WTC11 (cell line): ENCODE measurements at regions not wholly inside any gene's neighbourhood (a gene's known extent, or its start where the extent isn't known, plus 50 kb on each side); places are given as distances from the start of the nearest gene placed in this dataset.

Experiments
- ATAC-seq: fragments of 200-7000 bp; cut with Tn5 transposase; 2 replicates; pipeline ENCODE4 v1.10.0; 2021; ENCODE audit warnings: mild to moderate bottlenecking, moderate library complexity
- CTCF ChIA-PET: fragments of 300-600 bp; sonication (Branson Sonifier 250); formaldehyde crosslinking; loops from one replicate; lab custom pipeline; 2021; ENCODE audit warnings: antibody characterized with exemption; lab: Charles Lee
- POLR2A ChIA-PET: fragments of 350-600 bp; sonication (Branson Sonifier 250); formaldehyde crosslinking; loops from one replicate; lab custom pipeline; 2021; ENCODE audit warnings: antibody characterized with exemption; lab: Charles Lee
- DNase-seq: peaks from one replicate; pipeline ENCODE4 v3.0.0; 2021; ENCODE audit warnings: low spot score
- H3K27ac Mint-ChIP-seq: 2 replicates; pipeline ENCODE4 v1.8.0; 2021; ENCODE audit warnings: mixed read lengths
- H3K27me3 Mint-ChIP-seq: 2 replicates; pipeline ENCODE4 v1.8.0; 2021; ENCODE audit warnings: low read depth, mild to moderate bottlenecking, moderate library complexity, mixed read lengths
- H3K36me3 Mint-ChIP-seq: 2 replicates; pipeline ENCODE4 v1.8.0; 2021; ENCODE audit warnings: mixed read lengths
- H3K4me1 Mint-ChIP-seq: 2 replicates; pipeline ENCODE4 v1.8.0; 2022; ENCODE audit warnings: mixed read lengths
- H3K4me3 Mint-ChIP-seq: 2 replicates; pipeline ENCODE4 v1.8.0; 2021; ENCODE audit warnings: mild to moderate bottlenecking, moderate library complexity, mixed read lengths
- H3K9me3 Mint-ChIP-seq: 2 replicates; pipeline ENCODE4 v1.8.0; 2021; ENCODE audit warnings: mixed read lengths
- CTCF ChIP-seq: fragments of 200-600 bp; IDR thresholded peaks from 2 replicates; pipeline ENCODE4 v1.8.0; 2022; ENCODE audit warnings: antibody characterized with exemption
- ERG ChIP-seq: fragments of 250-450 bp; sonication (Bioruptor Pico); IDR thresholded peaks from 2 replicates; pipeline ENCODE4 v1.8.0; 2021; ENCODE audit warnings: mild to moderate bottlenecking
- FOXK1 ChIP-seq: sonication (generic); formaldehyde crosslinking; IDR thresholded peaks from 2 replicates; pipeline ENCODE4 v1.8.0; 2022; ENCODE audit warnings: mild to moderate bottlenecking, moderate library complexity, missing genetic modification reagents
- FOXP1 ChIP-seq: sonication (generic); formaldehyde crosslinking; IDR thresholded peaks from 2 replicates; pipeline ENCODE4 v1.8.0; 2022; ENCODE audit warnings: missing genetic modification reagents, mild to moderate bottlenecking, moderate library complexity, borderline replicate concordance
- IRF2 ChIP-seq: sonication (generic); formaldehyde crosslinking; IDR thresholded peaks from 2 replicates; pipeline ENCODE4 v1.8.0; 2022; ENCODE audit warnings: low read depth, missing genetic modification reagents, borderline replicate concordance
- KAT7 ChIP-seq: sonication (generic); formaldehyde crosslinking; IDR thresholded peaks from 2 replicates; pipeline ENCODE4 v1.8.1; 2023; ENCODE audit warnings: missing genetic modification reagents, mild to moderate bottlenecking, borderline replicate concordance
- PRRX2 ChIP-seq: fragments of 250-450 bp; sonication (Bioruptor Pico); IDR thresholded peaks from 2 replicates; pipeline ENCODE4 v1.8.0; 2021; ENCODE audit warnings: mild to moderate bottlenecking
- SMAD3 ChIP-seq: sonication (generic); formaldehyde crosslinking; IDR thresholded peaks from 2 replicates; pipeline ENCODE4 v1.8.0; 2022; ENCODE audit warnings: missing genetic modification reagents, mild to moderate bottlenecking, borderline replicate concordance
- TEAD1 ChIP-seq: sonication (generic); formaldehyde crosslinking; IDR thresholded peaks from 2 replicates; pipeline ENCODE4 v1.8.0; 2022; ENCODE audit warnings: mild to moderate bottlenecking, missing genetic modification reagents
- TEAD4 ChIP-seq: sonication (generic); formaldehyde crosslinking; IDR thresholded peaks from 2 replicates; pipeline ENCODE4 v1.8.0; 2022; ENCODE audit warnings: mild to moderate bottlenecking, missing genetic modification reagents
- ZNF263 ChIP-seq: sonication (generic); formaldehyde crosslinking; IDR thresholded peaks from 2 replicates; pipeline ENCODE4 v1.8.1; 2022; ENCODE audit warnings: low read depth, mild to moderate bottlenecking, moderate library complexity, missing genetic modification reagents
- ZNF317 ChIP-seq: sonication (generic); formaldehyde crosslinking; IDR thresholded peaks from 2 replicates; pipeline ENCODE4 v1.8.1; 2023; ENCODE audit warnings: low read depth, mild to moderate bottlenecking, moderate library complexity, missing genetic modification reagents, borderline replicate concordance
- ZNF416 ChIP-seq: fragments of 250-450 bp; sonication (Bioruptor Pico); IDR thresholded peaks from 2 replicates; pipeline ENCODE4 v1.9.0; 2021; ENCODE audit warnings: mild to moderate bottlenecking, inconsistent platforms
- ZNF512 ChIP-seq: sonication (generic); formaldehyde crosslinking; IDR thresholded peaks from 2 replicates; pipeline ENCODE4 v1.8.1; 2022; ENCODE audit warnings: missing genetic modification reagents, borderline replicate concordance
- ZNF671 ChIP-seq: fragments of 250-450 bp; sonication (Bioruptor Pico); IDR thresholded peaks from 2 replicates; pipeline ENCODE4 v1.8.0; 2021; ENCODE audit warnings: mild to moderate bottlenecking
- TF ChIP-seq, protein P1 (sequence below): fragments of 250-450 bp; sonication (Bioruptor Pico); conservative IDR thresholded peaks from 2 replicates; pipeline ENCODE4 v1.9.0; 2021; ENCODE audit warnings: mild to moderate bottlenecking
- TF ChIP-seq, protein P2 (sequence below): sonication (generic); formaldehyde crosslinking; conservative IDR thresholded peaks from 2 replicates; pipeline ENCODE4 v1.8.1; 2023; ENCODE audit warnings: mild to moderate bottlenecking, low read depth, missing genetic modification reagents, moderate library complexity
- TF ChIP-seq, protein P3 (sequence below): sonication (generic); formaldehyde crosslinking; IDR thresholded peaks from 2 replicates; pipeline ENCODE4 v1.8.0; 2023; ENCODE audit warnings: missing genetic modification reagents, mild to moderate bottlenecking, borderline replicate concordance

DNA sequence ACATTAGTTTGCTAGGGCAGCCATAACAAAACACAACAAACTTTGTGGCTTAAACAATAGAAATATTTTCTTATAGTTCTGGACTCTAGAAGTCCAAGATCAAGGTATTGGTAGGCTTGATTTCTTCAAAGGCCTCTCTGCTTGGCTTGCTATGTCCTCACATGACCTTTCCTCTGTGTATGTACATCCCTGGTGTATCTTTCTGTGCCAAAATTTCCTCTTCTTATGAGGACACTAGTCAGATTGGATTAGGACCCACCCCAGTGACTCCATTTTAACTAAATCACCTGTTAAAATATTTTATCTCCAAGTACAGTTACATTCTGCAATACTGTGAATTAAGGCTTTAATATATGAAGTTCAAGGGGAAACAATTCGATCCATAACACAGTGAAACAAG is 168.9 kb upstream of the CCNH start:
- CTCF ChIA-PET = no interaction called here
- no peak for TF ChIP-seq TEAD4 (CRISPR knock-in tag)
- H3K4me1 Mint-ChIP-seq = peaks cover 4% of the 10 kb centered on the region

DNA sequence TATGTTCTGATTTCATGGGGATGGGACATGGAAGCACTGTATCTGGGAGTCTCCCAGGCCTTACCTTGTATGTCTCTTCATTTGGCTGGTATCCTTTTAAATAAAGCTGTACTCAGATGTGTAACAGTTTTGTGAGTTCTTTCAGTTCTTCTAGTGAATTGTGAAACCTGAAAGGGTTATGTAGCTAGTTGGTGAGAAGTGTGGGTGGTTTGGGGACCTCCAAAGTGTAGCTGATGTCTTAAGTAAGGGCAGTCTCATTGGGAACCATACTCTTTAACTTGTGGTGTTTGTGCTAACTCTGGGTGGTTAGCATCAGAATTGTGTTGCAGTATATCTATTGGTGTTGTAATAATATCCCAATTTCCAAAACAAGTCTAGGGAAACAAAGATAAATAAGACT is 166.9 kb upstream of the CCNH start:
- no peak overlapping the region for H3K4me3 Mint-ChIP-seq
- POLR2A ChIA-PET = no interaction called here
- no peaks in the 10 kb centered on the region; the same call in 1 of the 2 replicates for H3K27me3 Mint-ChIP-seq
- ATAC-seq = no peak
- no peak for DNase-seq
- CTCF ChIA-PET = no interaction called here
- no peak overlapping the region for H3K27ac Mint-ChIP-seq
- H3K4me1 Mint-ChIP-seq = peaks cover 14% of the 10 kb centered on the region
- TF ChIP-seq ZNF263 (CRISPR knock-in tag) (no peak), SMAD3 (CRISPR knock-in tag) (no peak), ZNF671 (no peak), FOXK1 (CRISPR knock-in tag) (no peak), CTCF (no peak), KAT7 (no peak), ERG (CRISPR knock-in tag) (no peak), FOXP1 (CRISPR knock-in tag) (no peak), IRF2 (CRISPR knock-in tag) (no peak), ZNF512 (CRISPR knock-in tag) (no peak), ZNF416 (CRISPR knock-in tag) (no peak), PRRX2 (CRISPR knock-in tag) (no peak), ZNF317 (CRISPR knock-in tag) (no peak), TEAD1 (no peak)
- TF ChIP-seq, protein P1, sequence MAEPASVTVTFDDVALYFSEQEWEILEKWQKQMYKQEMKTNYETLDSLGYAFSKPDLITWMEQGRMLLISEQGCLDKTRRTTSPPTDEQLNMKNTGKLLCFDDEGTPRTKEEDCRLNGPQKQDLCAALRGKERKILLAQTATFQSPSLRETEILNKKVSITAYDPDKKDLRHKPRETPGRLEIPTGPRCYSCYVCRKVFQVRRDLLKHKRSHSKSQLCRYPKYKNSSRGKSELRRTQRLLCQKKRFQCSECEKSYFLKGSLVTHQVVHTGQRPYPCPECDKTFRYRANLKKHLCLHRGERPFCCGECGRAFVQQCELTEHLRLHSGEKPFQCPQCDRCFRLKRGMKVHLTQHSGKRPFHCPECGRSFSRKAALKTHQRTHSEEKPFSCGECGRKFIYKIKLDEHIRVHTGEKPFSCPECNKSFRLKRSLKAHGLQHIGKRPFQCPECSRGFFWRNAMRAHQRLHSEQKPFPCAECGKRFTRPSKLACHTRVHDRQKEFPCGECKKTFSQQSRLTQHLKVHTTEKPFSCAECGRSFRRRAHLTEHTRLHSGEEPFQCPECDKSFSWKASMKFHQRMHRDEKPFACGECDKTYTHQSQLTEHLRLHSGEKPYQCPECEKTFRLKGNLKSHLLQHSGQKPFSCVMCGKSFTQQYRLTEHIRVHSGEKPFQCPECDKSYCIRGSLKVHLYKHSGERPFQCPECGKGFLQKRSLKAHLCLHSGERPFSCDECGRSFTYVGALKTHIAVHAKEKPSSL (CRISPR knock-in tag) = no peak
- TF ChIP-seq, protein P2, sequence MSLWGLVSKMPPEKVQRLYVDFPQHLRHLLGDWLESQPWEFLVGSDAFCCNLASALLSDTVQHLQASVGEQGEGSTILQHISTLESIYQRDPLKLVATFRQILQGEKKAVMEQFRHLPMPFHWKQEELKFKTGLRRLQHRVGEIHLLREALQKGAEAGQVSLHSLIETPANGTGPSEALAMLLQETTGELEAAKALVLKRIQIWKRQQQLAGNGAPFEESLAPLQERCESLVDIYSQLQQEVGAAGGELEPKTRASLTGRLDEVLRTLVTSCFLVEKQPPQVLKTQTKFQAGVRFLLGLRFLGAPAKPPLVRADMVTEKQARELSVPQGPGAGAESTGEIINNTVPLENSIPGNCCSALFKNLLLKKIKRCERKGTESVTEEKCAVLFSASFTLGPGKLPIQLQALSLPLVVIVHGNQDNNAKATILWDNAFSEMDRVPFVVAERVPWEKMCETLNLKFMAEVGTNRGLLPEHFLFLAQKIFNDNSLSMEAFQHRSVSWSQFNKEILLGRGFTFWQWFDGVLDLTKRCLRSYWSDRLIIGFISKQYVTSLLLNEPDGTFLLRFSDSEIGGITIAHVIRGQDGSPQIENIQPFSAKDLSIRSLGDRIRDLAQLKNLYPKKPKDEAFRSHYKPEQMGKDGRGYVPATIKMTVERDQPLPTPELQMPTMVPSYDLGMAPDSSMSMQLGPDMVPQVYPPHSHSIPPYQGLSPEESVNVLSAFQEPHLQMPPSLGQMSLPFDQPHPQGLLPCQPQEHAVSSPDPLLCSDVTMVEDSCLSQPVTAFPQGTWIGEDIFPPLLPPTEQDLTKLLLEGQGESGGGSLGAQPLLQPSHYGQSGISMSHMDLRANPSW = no peak
- TF ChIP-seq, protein P3, sequence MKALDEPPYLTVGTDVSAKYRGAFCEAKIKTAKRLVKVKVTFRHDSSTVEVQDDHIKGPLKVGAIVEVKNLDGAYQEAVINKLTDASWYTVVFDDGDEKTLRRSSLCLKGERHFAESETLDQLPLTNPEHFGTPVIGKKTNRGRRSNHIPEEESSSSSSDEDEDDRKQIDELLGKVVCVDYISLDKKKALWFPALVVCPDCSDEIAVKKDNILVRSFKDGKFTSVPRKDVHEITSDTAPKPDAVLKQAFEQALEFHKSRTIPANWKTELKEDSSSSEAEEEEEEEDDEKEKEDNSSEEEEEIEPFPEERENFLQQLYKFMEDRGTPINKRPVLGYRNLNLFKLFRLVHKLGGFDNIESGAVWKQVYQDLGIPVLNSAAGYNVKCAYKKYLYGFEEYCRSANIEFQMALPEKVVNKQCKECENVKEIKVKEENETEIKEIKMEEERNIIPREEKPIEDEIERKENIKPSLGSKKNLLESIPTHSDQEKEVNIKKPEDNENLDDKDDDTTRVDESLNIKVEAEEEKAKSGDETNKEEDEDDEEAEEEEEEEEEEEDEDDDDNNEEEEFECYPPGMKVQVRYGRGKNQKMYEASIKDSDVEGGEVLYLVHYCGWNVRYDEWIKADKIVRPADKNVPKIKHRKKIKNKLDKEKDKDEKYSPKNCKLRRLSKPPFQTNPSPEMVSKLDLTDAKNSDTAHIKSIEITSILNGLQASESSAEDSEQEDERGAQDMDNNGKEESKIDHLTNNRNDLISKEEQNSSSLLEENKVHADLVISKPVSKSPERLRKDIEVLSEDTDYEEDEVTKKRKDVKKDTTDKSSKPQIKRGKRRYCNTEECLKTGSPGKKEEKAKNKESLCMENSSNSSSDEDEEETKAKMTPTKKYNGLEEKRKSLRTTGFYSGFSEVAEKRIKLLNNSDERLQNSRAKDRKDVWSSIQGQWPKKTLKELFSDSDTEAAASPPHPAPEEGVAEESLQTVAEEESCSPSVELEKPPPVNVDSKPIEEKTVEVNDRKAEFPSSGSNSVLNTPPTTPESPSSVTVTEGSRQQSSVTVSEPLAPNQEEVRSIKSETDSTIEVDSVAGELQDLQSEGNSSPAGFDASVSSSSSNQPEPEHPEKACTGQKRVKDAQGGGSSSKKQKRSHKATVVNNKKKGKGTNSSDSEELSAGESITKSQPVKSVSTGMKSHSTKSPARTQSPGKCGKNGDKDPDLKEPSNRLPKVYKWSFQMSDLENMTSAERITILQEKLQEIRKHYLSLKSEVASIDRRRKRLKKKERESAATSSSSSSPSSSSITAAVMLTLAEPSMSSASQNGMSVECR (CRISPR knock-in tag) = no peak
- TF ChIP-seq, all 79 proteins: peak for 0
- H3K9me3 Mint-ChIP-seq = peaks cover 9% of the 10 kb centered on the region
- no peaks in the 10 kb centered on the region for H3K36me3 Mint-ChIP-seq

More for the DNA sequence above, 168.9 kb upstream of the CCNH start:
- H3K27ac Mint-ChIP-seq = no peak overlapping the region
- ATAC-seq = no peak
- DNase-seq = no peak
- H3K9me3 Mint-ChIP-seq = peaks cover 9% of the 10 kb centered on the region
- POLR2A ChIA-PET = no interaction called here
- no peaks in the 10 kb centered on the region for H3K36me3 Mint-ChIP-seq
- H3K4me3 Mint-ChIP-seq = no peak overlapping the region
- no peaks in the 10 kb centered on the region; the same call in 1 of the 2 replicates for H3K27me3 Mint-ChIP-seq
